ENCODE measurements at regions not wholly inside any gene's neighbourhood (a gene's known extent, or its start where the extent isn't known, plus 50 kb on each side); places are given as distances from the start of the nearest gene placed in this dataset.
A peak's percentile ranks its signal among the peaks of the same experiment; 100 is the strongest.

DNA sequence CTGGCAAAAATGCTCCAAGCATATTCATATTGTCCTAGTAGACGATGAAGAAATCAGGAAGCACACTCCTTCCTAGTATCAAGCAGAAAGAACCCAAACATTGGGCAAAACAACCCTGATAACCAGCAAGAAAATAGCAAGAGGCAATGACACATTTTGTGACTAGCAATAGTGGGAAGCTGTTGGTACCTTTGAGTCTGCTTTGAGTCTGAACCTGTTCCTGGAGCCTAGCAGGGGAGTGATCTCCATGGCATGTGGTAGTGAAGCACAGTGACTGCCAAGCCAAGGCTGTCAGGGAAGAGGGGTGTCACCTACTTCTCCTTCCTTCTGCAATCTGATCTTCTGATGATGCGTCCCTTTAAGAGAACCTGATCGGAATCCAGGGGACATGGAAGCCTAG, 533.9 kb downstream of the VRK1 start:
- H3K4me3 Mint-ChIP-seq: no peak overlapping the region
- DNase-seq (no peak), ATAC-seq (no peak)
- POLR2A ChIA-PET: no interaction called here
- H3K27me3 Mint-ChIP-seq (ENCODE audit: low read depth): no peaks in the 10 kb centered on the region
- peak overlapping the region; percentile 29 for H3K27ac Mint-ChIP-seq
- H3K9me3 Mint-ChIP-seq (ENCODE audit: insufficient read depth): peaks cover 12% of the 10 kb centered on the region
- H3K4me1 Mint-ChIP-seq (ENCODE audit: low read depth): peaks cover 26% of the 10 kb centered on the region
- peaks cover 8% of the 10 kb centered on the region for H3K36me3 Mint-ChIP-seq (ENCODE audit: low read depth)
- CTCF ChIA-PET: no interaction called here

DNA sequence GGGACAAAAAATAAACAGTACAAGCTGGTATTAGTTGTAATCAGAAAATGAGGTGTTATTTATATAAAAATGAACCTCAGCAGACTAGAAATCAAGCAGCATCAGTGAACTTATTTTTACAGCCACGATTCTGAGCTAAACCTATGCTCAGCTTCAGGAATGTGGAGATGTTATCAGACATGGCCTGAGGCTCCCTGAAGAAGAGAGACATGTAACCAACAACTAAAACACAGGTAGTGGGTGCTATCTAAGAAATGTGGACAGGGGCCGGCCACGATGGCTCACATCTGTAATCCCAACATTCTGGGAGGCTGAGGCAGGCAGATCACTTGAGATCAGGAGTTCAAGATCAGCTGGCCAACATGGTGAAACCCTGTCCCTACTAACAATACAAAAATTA, 534.3 kb downstream of the VRK1 start:
- Mint-ChIP-seq H3K9me3 (ENCODE audit: insufficient read depth) (peaks cover 12% of the 10 kb centered on the region), H3K27me3 (ENCODE audit: low read depth) (no peaks in the 10 kb centered on the region), H3K36me3 (ENCODE audit: low read depth) (peaks cover 8% of the 10 kb centered on the region), H3K4me3 (no peak overlapping the region), H3K4me1 (ENCODE audit: low read depth) (peaks cover 31% of the 10 kb centered on the region), H3K27ac (peak overlapping the region; percentile 66)
- DNase-seq: no peak
- POLR2A ChIA-PET: no interaction called here
- ATAC-seq: no peak
- CTCF ChIA-PET: no interaction called here

DNA sequence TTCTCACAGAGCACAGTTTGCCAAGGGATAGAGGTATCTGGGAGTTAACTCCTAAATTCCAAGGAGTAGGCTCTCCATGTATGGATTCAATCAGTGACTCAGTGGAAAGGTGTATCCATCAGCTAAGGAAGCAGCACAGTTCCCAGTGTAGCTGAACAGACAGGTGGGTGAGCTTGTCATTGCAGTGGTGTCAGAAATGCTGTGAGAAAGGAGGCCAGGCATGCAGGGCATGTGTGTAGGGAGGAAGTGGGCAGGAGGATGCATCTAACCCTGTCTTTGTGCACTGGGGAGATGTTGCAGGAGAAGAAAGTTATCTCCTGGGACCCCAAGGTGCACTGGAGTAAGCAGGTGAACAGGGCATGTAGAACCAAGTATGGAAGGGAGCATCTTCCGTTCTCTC, 539.0 kb downstream of the VRK1 start:
- ChIA-PET POLR2A (no interaction called here), CTCF (interaction anchor here (1.0 kb wide), 1 partner anchor 371 kb away, joined by 3 read pairs; no protein-coding TSS in a partner anchor)
- no peak overlapping the region for H3K4me3 Mint-ChIP-seq
- H3K27ac Mint-ChIP-seq: peak overlapping the region; percentile 22
- peak; percentile 24 for DNase-seq
- H3K27me3 Mint-ChIP-seq (ENCODE audit: low read depth): peaks cover 7% of the 10 kb centered on the region
- peaks cover 15% of the 10 kb centered on the region for H3K9me3 Mint-ChIP-seq (ENCODE audit: insufficient read depth)
- peaks cover 15% of the 10 kb centered on the region for H3K36me3 Mint-ChIP-seq (ENCODE audit: low read depth)
- no peak for ATAC-seq
- H3K4me1 Mint-ChIP-seq (ENCODE audit: low read depth): peaks cover 30% of the 10 kb centered on the region

DNA sequence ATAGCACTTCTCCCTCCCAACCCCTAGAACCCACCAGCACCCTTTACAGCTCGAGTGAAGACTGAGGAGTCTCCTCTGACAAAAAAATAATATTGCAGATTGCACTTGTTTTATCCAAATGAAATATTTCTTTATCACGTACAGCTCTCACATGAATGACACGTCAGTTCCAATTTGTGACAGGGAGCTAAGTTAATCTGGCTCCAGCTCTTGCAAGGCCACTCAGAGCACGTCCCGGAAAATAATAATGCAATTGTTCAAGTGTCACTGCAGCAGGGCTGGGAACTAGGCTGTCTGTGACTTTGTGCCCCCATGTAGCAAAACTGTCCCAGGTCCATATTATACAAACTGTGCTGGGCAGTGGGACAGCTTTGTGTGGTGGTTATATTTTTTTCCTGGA, 539.6 kb downstream of the VRK1 start:
- H3K27ac Mint-ChIP-seq: no peak overlapping the region
- peaks cover 23% of the 10 kb centered on the region for H3K4me1 Mint-ChIP-seq (ENCODE audit: low read depth)
- H3K4me3 Mint-ChIP-seq: no peak overlapping the region
- CTCF ChIA-PET: interaction anchor here (1.2 kb wide), 1 partner anchor 11 kb away, joined by 3 read pairs; no protein-coding TSS in a partner anchor
- H3K27me3 Mint-ChIP-seq (ENCODE audit: low read depth): peaks cover 10% of the 10 kb centered on the region
- H3K9me3 Mint-ChIP-seq (ENCODE audit: insufficient read depth): peaks cover 11% of the 10 kb centered on the region
- DNase-seq (no peak), ATAC-seq (no peak)
- POLR2A ChIA-PET: no interaction called here
- peaks cover 10% of the 10 kb centered on the region for H3K36me3 Mint-ChIP-seq (ENCODE audit: low read depth)

DNA sequence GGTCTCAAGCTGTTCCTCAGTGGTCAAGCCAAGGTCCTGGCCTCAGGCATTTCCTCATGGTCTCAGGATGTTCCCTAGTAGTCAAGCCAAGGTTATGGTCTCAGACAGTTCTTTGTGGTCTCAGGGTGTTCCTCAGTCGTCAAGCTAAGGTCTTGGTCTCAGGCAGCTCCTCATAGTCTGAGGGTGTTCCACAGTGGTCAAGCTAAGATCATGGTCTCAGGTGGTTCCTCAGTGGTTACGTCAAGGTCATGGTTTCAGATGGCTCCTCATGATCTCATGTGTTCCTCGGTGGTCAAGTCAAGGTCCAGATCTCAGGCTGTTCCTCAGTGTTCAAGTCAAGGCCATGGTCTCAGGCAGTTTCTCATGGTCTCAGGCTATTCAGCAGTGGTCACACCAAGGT, 540.1 kb downstream of the VRK1 start:
- CTCF ChIA-PET: interaction anchor here (1.2 kb wide), 1 partner anchor 10 kb away, joined by 3 read pairs; no protein-coding TSS in a partner anchor
- Mint-ChIP-seq H3K36me3 (ENCODE audit: low read depth) (peaks cover 10% of the 10 kb centered on the region), H3K9me3 (ENCODE audit: insufficient read depth) (peaks cover 11% of the 10 kb centered on the region), H3K27ac (no peak overlapping the region), H3K4me1 (ENCODE audit: low read depth) (peaks cover 19% of the 10 kb centered on the region), H3K4me3 (no peak overlapping the region), H3K27me3 (ENCODE audit: low read depth) (peaks cover 10% of the 10 kb centered on the region)
- POLR2A ChIA-PET: no interaction called here
- DNase-seq: no peak
- no peak for ATAC-seq

DNA sequence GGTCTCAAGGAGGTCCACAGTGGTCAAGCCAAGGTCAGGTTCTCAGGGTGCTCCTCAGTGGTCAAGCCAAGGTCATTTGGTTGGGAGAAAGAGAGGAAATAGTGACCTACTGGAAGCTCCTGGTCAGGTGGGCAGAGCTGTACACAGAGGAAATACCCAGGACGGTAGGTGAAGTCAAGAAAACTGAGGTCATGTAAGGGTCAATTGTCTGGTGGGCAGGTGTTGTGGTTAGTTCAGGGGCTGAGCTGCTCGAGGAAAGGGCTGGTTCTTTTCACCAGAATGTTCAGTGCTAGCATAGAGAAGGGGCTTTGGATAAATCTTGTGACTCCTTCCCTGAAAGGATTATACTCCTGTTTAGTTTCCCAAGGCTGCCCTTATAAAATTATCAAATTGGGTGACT, 540.5 kb downstream of the VRK1 start:
- Mint-ChIP-seq H3K36me3 (ENCODE audit: low read depth) (peaks cover 10% of the 10 kb centered on the region), H3K9me3 (ENCODE audit: insufficient read depth) (peaks cover 11% of the 10 kb centered on the region), H3K27ac (no peak overlapping the region), H3K4me1 (ENCODE audit: low read depth) (peaks cover 15% of the 10 kb centered on the region), H3K27me3 (ENCODE audit: low read depth) (peaks cover 10% of the 10 kb centered on the region), H3K4me3 (no peak overlapping the region)
- DNase-seq (no peak), ATAC-seq (no peak)
- ChIA-PET CTCF (interaction anchor here (1.2 kb wide), 1 partner anchor 10 kb away, joined by 3 read pairs; no protein-coding TSS in a partner anchor), POLR2A (no interaction called here)

DNA sequence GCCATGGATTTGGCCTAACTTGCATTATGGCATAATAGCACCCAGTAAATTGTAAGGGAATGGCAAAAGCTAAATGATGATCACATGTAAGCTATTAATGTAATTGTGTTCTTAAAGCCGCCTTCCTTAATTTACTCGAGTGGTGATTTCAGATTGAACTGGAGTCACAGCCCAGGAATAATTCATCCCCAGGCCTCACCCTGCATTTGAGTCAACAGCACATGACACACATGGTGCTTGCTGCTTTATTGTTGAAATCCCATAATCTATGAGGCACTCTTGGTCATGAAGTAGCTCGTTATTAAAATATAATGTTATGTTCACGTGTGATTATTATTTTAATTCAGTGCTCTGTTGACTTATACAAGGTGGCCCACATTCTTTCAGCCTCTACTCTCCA, 547.5 kb downstream of the VRK1 start:
- CTCF ChIA-PET: no interaction called here
- H3K4me3 Mint-ChIP-seq: no peak overlapping the region
- H3K9me3 Mint-ChIP-seq (ENCODE audit: insufficient read depth): peaks cover 5% of the 10 kb centered on the region
- peaks cover 10% of the 10 kb centered on the region for H3K27me3 Mint-ChIP-seq (ENCODE audit: low read depth)
- no peak overlapping the region for H3K27ac Mint-ChIP-seq
- no peak for ATAC-seq
- POLR2A ChIA-PET: no interaction called here
- DNase-seq: no peak
- no peaks in the 10 kb centered on the region for H3K4me1 Mint-ChIP-seq (ENCODE audit: low read depth)
- peaks cover 5% of the 10 kb centered on the region for H3K36me3 Mint-ChIP-seq (ENCODE audit: low read depth)

DNA sequence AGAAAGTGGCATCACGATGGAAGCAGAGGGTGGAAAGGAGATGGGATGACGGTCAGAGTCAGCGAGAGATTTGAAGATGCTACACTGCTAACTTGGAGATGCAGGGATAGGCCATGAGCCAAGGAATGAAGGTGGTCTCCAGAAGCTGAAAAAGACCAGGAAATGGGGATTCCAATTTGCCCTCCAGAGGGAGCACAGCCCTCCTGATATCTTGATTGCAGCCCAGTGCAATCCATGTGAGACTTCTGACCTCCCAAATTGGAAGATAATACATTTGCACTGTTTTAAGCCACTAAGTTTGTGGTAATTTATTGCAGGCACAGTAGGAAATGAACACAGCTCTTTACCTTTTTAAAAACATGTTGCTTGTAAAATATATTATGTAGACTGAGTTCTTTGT, 549.5 kb downstream of the VRK1 start:
- no peaks in the 10 kb centered on the region for H3K27me3 Mint-ChIP-seq (ENCODE audit: low read depth)
- H3K4me3 Mint-ChIP-seq: no peak overlapping the region
- H3K27ac Mint-ChIP-seq: no peak overlapping the region
- POLR2A ChIA-PET: no interaction called here
- ATAC-seq: no peak
- no peaks in the 10 kb centered on the region for H3K36me3 Mint-ChIP-seq (ENCODE audit: low read depth)
- H3K9me3 Mint-ChIP-seq (ENCODE audit: insufficient read depth): no peaks in the 10 kb centered on the region
- DNase-seq: no peak
- CTCF ChIA-PET: no interaction called here
- peaks cover 10% of the 10 kb centered on the region for H3K4me1 Mint-ChIP-seq (ENCODE audit: low read depth)

DNA sequence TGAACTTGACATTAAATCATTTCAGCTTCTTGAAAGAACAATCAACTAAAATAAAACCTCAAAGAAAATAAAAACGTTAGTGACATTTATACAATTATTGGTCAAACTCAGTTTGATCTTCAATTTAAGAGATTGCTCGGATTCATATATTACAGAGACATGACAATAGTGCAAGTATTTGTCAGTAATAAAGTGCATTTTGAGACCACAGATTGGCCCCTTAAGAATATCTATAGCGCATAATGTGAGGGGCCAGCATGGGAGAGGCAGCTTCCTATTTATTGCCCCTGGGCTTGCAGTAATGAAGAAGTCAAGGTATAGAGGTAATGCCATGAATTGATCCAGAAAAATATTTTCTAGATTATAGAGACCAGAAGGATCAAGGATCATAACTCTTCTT, 552.3 kb downstream of the VRK1 start:
- DNase-seq (no peak), ATAC-seq (no peak)
- POLR2A ChIA-PET: no interaction called here
- Mint-ChIP-seq H3K27me3 (ENCODE audit: low read depth) (no peaks in the 10 kb centered on the region), H3K27ac (no peak overlapping the region), H3K9me3 (ENCODE audit: insufficient read depth) (no peaks in the 10 kb centered on the region), H3K4me3 (no peak overlapping the region), H3K36me3 (ENCODE audit: low read depth) (no peaks in the 10 kb centered on the region), H3K4me1 (ENCODE audit: low read depth) (peaks cover 10% of the 10 kb centered on the region)
- CTCF ChIA-PET: no interaction called here

DNA sequence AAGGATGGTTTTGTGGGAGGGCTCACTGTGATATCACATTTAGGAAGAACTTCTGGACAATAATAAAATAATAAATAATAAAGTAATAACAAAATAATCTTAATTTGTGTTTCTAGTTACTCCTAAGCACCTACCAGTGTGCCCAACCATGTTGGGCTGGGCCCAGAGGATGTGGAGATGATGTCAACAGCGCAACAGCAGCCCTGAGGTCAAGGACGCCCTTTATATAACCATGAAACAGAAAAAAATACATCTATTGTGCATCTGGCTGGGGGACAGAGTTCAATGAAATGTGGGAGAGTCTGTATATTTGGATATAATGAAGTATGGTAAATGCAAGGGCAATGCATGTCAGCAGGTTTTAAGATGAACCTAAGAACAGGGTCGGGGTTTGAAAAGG, 552.8 kb downstream of the VRK1 start:
- no peak for ATAC-seq
- no peak overlapping the region for H3K27ac Mint-ChIP-seq
- CTCF ChIA-PET: no interaction called here
- POLR2A ChIA-PET: no interaction called here
- no peaks in the 10 kb centered on the region for H3K36me3 Mint-ChIP-seq (ENCODE audit: low read depth)
- peaks cover 10% of the 10 kb centered on the region for H3K4me1 Mint-ChIP-seq (ENCODE audit: low read depth)
- no peaks in the 10 kb centered on the region for H3K9me3 Mint-ChIP-seq (ENCODE audit: insufficient read depth)
- DNase-seq: no peak
- H3K4me3 Mint-ChIP-seq: no peak overlapping the region
- H3K27me3 Mint-ChIP-seq (ENCODE audit: low read depth): no peaks in the 10 kb centered on the region

DNA sequence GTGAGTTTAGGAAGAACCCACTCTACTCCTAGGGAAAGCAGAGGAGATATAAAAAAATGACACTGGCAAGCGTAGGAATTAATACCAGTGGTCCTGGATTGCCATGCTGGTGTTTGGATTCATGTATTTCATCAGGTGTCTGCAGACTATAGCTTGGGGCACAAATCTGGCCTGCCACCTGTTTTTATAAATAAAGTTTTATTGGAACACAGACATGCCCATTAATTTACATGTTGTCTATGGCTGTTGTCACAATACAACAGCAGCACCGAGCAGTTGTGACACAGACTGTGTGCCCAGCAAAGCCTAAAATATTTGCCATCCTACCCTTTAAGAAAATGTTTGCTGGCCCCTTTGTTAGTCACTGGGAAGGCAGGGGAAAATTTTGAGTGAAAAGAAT, 553.2 kb downstream of the VRK1 start:
- Mint-ChIP-seq H3K4me3 (no peak overlapping the region), H3K9me3 (ENCODE audit: insufficient read depth) (no peaks in the 10 kb centered on the region), H3K36me3 (ENCODE audit: low read depth) (no peaks in the 10 kb centered on the region), H3K27ac (no peak overlapping the region), H3K4me1 (ENCODE audit: low read depth) (peaks cover 10% of the 10 kb centered on the region), H3K27me3 (ENCODE audit: low read depth) (no peaks in the 10 kb centered on the region)
- ChIA-PET POLR2A (no interaction called here), CTCF (no interaction called here)
- DNase-seq: no peak
- ATAC-seq: no peak

DNA sequence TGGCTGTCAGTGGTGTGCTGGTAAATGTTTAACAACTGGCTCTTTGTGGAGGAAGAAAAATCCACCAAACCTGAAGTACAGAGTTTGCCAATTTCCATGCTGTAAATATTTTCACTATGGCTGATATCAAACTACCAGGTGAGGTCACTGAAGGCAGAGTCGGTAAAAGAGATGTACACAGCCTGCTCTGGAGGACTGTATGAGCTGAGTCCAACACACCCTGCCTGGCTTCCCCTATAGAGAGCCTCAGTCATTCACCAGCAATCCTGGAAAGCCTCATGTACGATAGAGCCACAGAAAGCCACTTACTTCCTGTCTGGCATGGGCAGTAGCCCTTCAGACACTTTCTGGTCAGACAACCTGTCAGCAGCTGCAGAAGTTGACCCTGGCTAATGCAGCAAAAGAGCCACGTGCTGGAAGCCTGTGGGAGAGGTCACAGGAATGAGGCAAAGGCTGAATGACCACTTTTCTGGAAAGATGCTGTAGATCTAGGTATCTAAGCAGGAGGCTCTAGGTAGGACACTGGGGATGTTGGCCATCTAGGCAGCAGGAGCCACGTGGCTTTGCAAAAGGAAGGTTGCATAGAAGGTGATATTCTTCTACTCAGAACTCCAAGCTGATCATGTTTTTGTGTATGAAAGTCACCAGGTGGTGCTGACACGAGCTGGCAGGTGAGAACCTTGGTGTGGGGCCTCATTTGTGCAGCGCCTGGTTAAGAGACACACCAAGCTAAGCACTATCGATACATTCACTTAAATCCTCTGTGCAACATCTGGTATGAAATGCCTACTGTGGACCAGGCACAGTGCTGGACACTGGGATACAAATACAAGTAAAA, 553.9 kb downstream of the VRK1 start:
- H3K27me3 Mint-ChIP-seq (ENCODE audit: low read depth): no peaks in the 10 kb centered on the region

DNA sequence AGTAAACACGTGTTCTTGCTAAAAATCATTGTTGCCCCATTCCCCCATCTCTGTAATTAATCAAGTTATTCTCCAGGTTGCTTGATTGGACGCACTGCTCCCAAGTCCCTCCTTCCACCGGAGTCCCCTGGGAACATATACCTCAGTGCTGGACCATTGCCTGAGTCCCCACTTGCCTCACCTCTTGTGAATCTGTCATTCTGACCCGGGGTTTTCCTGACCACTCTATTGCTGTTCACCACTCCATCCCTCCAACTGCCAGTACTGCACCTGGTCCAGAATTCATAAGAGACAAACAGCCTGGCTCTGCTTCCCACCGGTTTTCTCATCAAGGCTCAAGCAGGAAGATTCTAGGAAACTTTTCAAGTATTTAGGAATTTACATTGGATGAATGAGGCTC, 555.9 kb downstream of the VRK1 start:
- no peaks in the 10 kb centered on the region for H3K36me3 Mint-ChIP-seq (ENCODE audit: low read depth)
- ChIA-PET CTCF (interaction anchor here (0.5 kb wide), 1 partner anchor 56 kb away, joined by 3 read pairs; no protein-coding TSS in a partner anchor), POLR2A (no interaction called here)
- DNase-seq: no peak
- peaks cover 4% of the 10 kb centered on the region for H3K9me3 Mint-ChIP-seq (ENCODE audit: insufficient read depth)
- H3K27me3 Mint-ChIP-seq (ENCODE audit: low read depth): peaks cover 7% of the 10 kb centered on the region
- no peak overlapping the region for H3K4me3 Mint-ChIP-seq
- H3K4me1 Mint-ChIP-seq (ENCODE audit: low read depth): peaks cover 10% of the 10 kb centered on the region
- H3K27ac Mint-ChIP-seq: no peak overlapping the region
- no peak for ATAC-seq

More for the DNA sequence above, 553.9 kb downstream of the VRK1 start:
- DNase-seq (no peak), ATAC-seq (no peak)
- CTCF ChIA-PET: no interaction called here
- Mint-ChIP-seq H3K36me3 (ENCODE audit: low read depth) (no peaks in the 10 kb centered on the region), H3K9me3 (ENCODE audit: insufficient read depth) (no peaks in the 10 kb centered on the region), H3K4me3 (no peak overlapping the region), H3K4me1 (ENCODE audit: low read depth) (peaks cover 10% of the 10 kb centered on the region), H3K27ac (no peak overlapping the region)
- POLR2A ChIA-PET: no interaction called here

Data from activated CD8-positive, alpha-beta T cell treated with anti-CD3 and anti-CD28 coated beads, Interleukin-2, amount 10 ng/mL, durations not matched to agents 7 days and 5 days (primary cell).